GM12891 (cell line): ENCODE measurements at regions not wholly inside any gene's neighbourhood (a gene's known extent, or its start where the extent isn't known, plus 50 kb on each side); places are given as distances from the start of the nearest gene placed in this dataset.

Source experiments
- POLR2A ChIP-seq: IDR thresholded peaks from 2 replicates; pipeline ENCODE4 v1.6.1; 2011; ENCODE audit warnings: low read depth, low read length, control low read depth
- POLR2AphosphoS5 ChIP-seq: IDR thresholded peaks from 2 replicates; pipeline ENCODE4 v1.6.1; 2011; ENCODE audit warnings: low read depth, low read length, control low read depth

DNA sequence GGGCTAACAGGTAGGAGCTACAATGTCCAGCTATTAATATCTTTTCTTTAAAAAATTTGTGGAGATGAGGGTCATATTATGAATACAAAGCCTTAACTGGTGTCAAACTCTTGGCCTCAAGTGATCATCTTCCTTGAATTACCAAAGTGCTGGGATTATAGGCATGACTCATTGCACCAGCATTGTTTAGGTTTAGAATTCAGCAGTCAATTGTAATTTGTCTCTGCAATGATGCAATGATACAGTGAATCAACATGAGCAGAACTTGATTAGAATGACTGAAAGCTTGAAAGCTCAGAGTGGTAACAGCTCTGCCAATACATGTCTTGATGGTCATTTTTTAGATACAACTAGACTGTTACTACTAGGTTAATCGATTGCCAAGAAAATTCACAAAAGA is 752.8 kb upstream of the MIR17HG start:
- TF ChIP-seq POLR2A, result no peak
- TF ChIP-seq POLR2AphosphoS5, result no peak
